ENCODE measurements at regions not wholly inside any gene's neighbourhood (a gene's known extent, or its start where the extent isn't known, plus 50 kb on each side); places are given as distances from the start of the nearest gene placed in this dataset.

- intact Hi-C loops (cut with DNase I) = no loop called here
- no peaks in the 10 kb centered on the region for H3K9me3 ChIP-seq
- no peak overlapping the region for H3K4me3 ChIP-seq
- DNase-seq = no peak
- 49 to 74% (median 50%) methylated on average over 2 of the region's 2 CpGs for WGBS, 3 donors
- H3K36me3 ChIP-seq = no peaks in the 10 kb centered on the region
- H3K27me3 ChIP-seq = no peaks in the 10 kb centered on the region
- TF ChIP-seq CTCF (IDR thresholded peaks at IDR 0.05) = no peak
- H3K27ac ChIP-seq = no peak overlapping the region
- no peaks in the 10 kb centered on the region for H3K4me1 ChIP-seq (ENCODE audit: insufficient read depth)
Measured at GRCh38 chr5:66517351-66517750, 78.8 kb upstream of the MAST4 start.

- intact Hi-C loops (cut with DNase I) = no loop called here
- WGBS, 3 donors = 76 to 88% (median 87%) methylated on average over 3 of the region's 3 CpGs
- DNase-seq = no peak
- no peak overlapping the region for H3K4me3 ChIP-seq
- H3K4me1 ChIP-seq (ENCODE audit: insufficient read depth) = no peaks in the 10 kb centered on the region
- no peaks in the 10 kb centered on the region for H3K9me3 ChIP-seq
- no peak overlapping the region for H3K27ac ChIP-seq
- TF ChIP-seq EP300 (IDR thresholded peaks at IDR 0.05) = no peak
- TF ChIP-seq CTCF (IDR thresholded peaks at IDR 0.05) = no peak
- TF ChIP-seq POLR2A (IDR thresholded peaks at IDR 0.05) = no peak
- H3K27me3 ChIP-seq = no peaks in the 10 kb centered on the region
- no peaks in the 10 kb centered on the region for H3K36me3 ChIP-seq
Measured at GRCh38 chr5:66518052-66518451, 78.1 kb upstream of the MAST4 start.

- Histone ChIP-seq H3K9me3 (no peaks in the 10 kb centered on the region), H3K4me3 (no peak overlapping the region), H3K27ac (no peak overlapping the region), H3K27me3 (no peaks in the 10 kb centered on the region), H3K36me3 (no peaks in the 10 kb centered on the region), H3K4me1 (ENCODE audit: insufficient read depth) (no peaks in the 10 kb centered on the region)
- 41 to 46% (median 45%) methylated on average over 4 of the region's 4 CpGs for WGBS, 3 donors
- TF ChIP-seq CTCF (IDR thresholded peaks at IDR 0.05) = no peak
- TF ChIP-seq EP300 (IDR thresholded peaks at IDR 0.05) = no peak
- no peak for TF ChIP-seq POLR2A (IDR thresholded peaks at IDR 0.05)
- no peak for DNase-seq
- intact Hi-C loops (cut with DNase I) = no loop called here
Measured at GRCh38 chr5:66518753-66519152, 77.4 kb upstream of the MAST4 start.

- H3K36me3 ChIP-seq = no peaks in the 10 kb centered on the region
- H3K27ac ChIP-seq = no peak overlapping the region
- H3K4me1 ChIP-seq (ENCODE audit: insufficient read depth) = no peaks in the 10 kb centered on the region
- H3K27me3 ChIP-seq = no peaks in the 10 kb centered on the region
- 77 to 83% (median 82%) methylated on average over 1 of the region's 1 CpG for WGBS, 3 donors
- H3K4me3 ChIP-seq = no peak overlapping the region
- TF ChIP-seq POLR2A (IDR thresholded peaks at IDR 0.05) = no peak
- TF ChIP-seq CTCF (IDR thresholded peaks at IDR 0.05) = no peak
- no peak for TF ChIP-seq EP300 (IDR thresholded peaks at IDR 0.05)
- H3K9me3 ChIP-seq = no peaks in the 10 kb centered on the region
- no peak for DNase-seq
- intact Hi-C loops (cut with DNase I) = no loop called here
Measured at GRCh38 chr5:66519626-66520025, 76.6 kb upstream of the MAST4 start.

GRCh38 chr5:66520854-66521253 is 75.3 kb upstream of the MAST4 start:
- no peak overlapping the region for H3K4me3 ChIP-seq
- H3K27ac ChIP-seq = no peak overlapping the region
- H3K4me1 ChIP-seq (ENCODE audit: insufficient read depth) = no peaks in the 10 kb centered on the region
- H3K9me3 ChIP-seq = no peaks in the 10 kb centered on the region
- DNase-seq = no peak
- H3K36me3 ChIP-seq = no peaks in the 10 kb centered on the region
- no peak for TF ChIP-seq POLR2A (IDR thresholded peaks at IDR 0.05)
- TF ChIP-seq CTCF (IDR thresholded peaks at IDR 0.05) = no peak
- TF ChIP-seq EP300 (IDR thresholded peaks at IDR 0.05) = no peak
- intact Hi-C loops (cut with DNase I) = no loop called here
- no peaks in the 10 kb centered on the region for H3K27me3 ChIP-seq

All from ovary (tissue), 7 donors.